Endodermal cell (in vitro differentiated cells): ENCODE measurements at regions not wholly inside any gene's neighbourhood (a gene's known extent, or its start where the extent isn't known, plus 50 kb on each side); places are given as distances from the start of the nearest gene placed in this dataset.
"Not testable (repeated sequence)": the region's sequence is repeated elsewhere in the genome, so short reads cannot be mapped to it uniquely, and the experiment has no call there.

Experiments
- DNase-seq: peaks from one replicate; pipeline ENCODE4 v3.0.0-alpha.2; 2017
- H3K27ac ChIP-seq: 2 replicates; pipeline ENCODE4 v1.5.1; 2013; ENCODE audit warnings: mild to moderate bottlenecking, low read depth, low read length, moderate library complexity
- H3K27me3 ChIP-seq: 2 replicates; pipeline ENCODE4 v1.6.1; 2013; ENCODE audit warnings: mild to moderate bottlenecking, low read length, moderate library complexity; ENCODE audit not compliant: insufficient read depth, control insufficient read depth, poor library complexity, severe bottlenecking
- H3K36me3 ChIP-seq: 2 replicates; pipeline ENCODE4 v1.7.0; 2013; ENCODE audit warnings: mild to moderate bottlenecking, low read length, moderate library complexity; ENCODE audit not compliant: control insufficient read depth, insufficient read depth
- H3K4me1 ChIP-seq: one replicate; pipeline ENCODE4 v1.7.0; 2013; ENCODE audit warnings: low read length; ENCODE audit not compliant: control insufficient read depth, insufficient read depth
- H3K4me3 ChIP-seq: 2 replicates; pipeline ENCODE4 v1.5.1; 2013; ENCODE audit warnings: mild to moderate bottlenecking, low read length, moderate library complexity
- H3K9ac ChIP-seq: 2 replicates; pipeline ENCODE4 v1.6.1; 2013; ENCODE audit warnings: mild to moderate bottlenecking, low read length, moderate library complexity; ENCODE audit not compliant: poor library complexity, severe bottlenecking; ENCODE audit errors: extremely low read depth
- H3K9me3 ChIP-seq: 2 replicates; pipeline ENCODE4 v1.6.1; 2013; ENCODE audit warnings: mild to moderate bottlenecking, low read length, moderate library complexity; ENCODE audit not compliant: control insufficient read depth
- H3K27ac Mint-ChIP-seq: 2 replicates; pipeline ENCODE4 v1.8.0; 2020; ENCODE audit warnings: mixed read lengths
- H3K27me3 Mint-ChIP-seq: 2 replicates; pipeline ENCODE4 v1.8.0; 2021; ENCODE audit warnings: mild to moderate bottlenecking, mixed read lengths; ENCODE audit not compliant: insufficient read depth
- H3K36me3 Mint-ChIP-seq: 2 replicates; pipeline ENCODE4 v1.8.0; 2020; ENCODE audit warnings: low read depth, mixed read lengths
- H3K4me1 Mint-ChIP-seq: 2 replicates; pipeline ENCODE4 v1.8.0; 2020; ENCODE audit warnings: mixed read lengths
- H3K4me3 Mint-ChIP-seq: 2 replicates; pipeline ENCODE4 v1.8.0; 2020; ENCODE audit warnings: mild to moderate bottlenecking, moderate library complexity, mixed read lengths
- H3K9me3 Mint-ChIP-seq: 2 replicates; pipeline ENCODE4 v1.8.0; 2020; ENCODE audit warnings: mild to moderate bottlenecking, mixed read lengths
- CTCF ChIP-seq: fragments of 200-600 bp; sonication (generic); conservative IDR thresholded peaks from 2 replicates; pipeline ENCODE4 v1.5.0; 2021; ENCODE audit warnings: antibody characterized with exemption, mild to moderate bottlenecking
- WGBS, 2 experiments: methylation state at CpG; one replicate each; pipeline versions ENCODE4 v1.1.5 to v1.1.7; 2013; ENCODE audit warnings: missing lambda C conversion rate in 2 of 2, mixed read lengths in 1 of 2; ENCODE audit not compliant: insufficient coverage in 1 of 2, insufficient read length in 1 of 2; 5-methylcytosine and 5-hydroxymethylcytosine counted together

- no peak overlapping the region for H3K4me3 Mint-ChIP-seq
- no peaks in the 10 kb centered on the region for H3K4me1 Mint-ChIP-seq
- Histone ChIP-seq H3K27ac (no peak overlapping the region), H3K9me3 (no peaks in the 10 kb centered on the region), H3K27me3 (no peaks in the 10 kb centered on the region), H3K9ac (no peak overlapping the region), H3K4me3 (no peak overlapping the region), H3K36me3 (no peaks in the 10 kb centered on the region), H3K4me1 (no peaks in the 10 kb centered on the region)
- WGBS, 2 experiments, result 89 to 96% methylated on average over 5 to 11 of the region's 11 CpGs
- H3K36me3 Mint-ChIP-seq, result no peaks in the 10 kb centered on the region
- no peaks in the 10 kb centered on the region for H3K27me3 Mint-ChIP-seq
- no peak for TF ChIP-seq CTCF
- peak; percentile 7 for DNase-seq
- no peak overlapping the region for H3K27ac Mint-ChIP-seq
- H3K9me3 Mint-ChIP-seq, result no peaks in the 10 kb centered on the region
Measured at GRCh38 chr10:71086439-71087080, 125.8 kb upstream of the UNC5B start.

GRCh38 chr10:71087622-71088021 is 124.7 kb upstream of the UNC5B start:
- TF ChIP-seq CTCF, result no peak
- H3K4me1 ChIP-seq, result no peaks in the 10 kb centered on the region
- no peak overlapping the region for H3K9ac ChIP-seq
- no peak overlapping the region for H3K4me3 Mint-ChIP-seq
- H3K27me3 ChIP-seq, result no peaks in the 10 kb centered on the region
- H3K27me3 Mint-ChIP-seq, result no peaks in the 10 kb centered on the region
- no peak overlapping the region for H3K27ac ChIP-seq
- no peak overlapping the region for H3K4me3 ChIP-seq
- no peaks in the 10 kb centered on the region for H3K36me3 Mint-ChIP-seq
- no peaks in the 10 kb centered on the region for H3K9me3 Mint-ChIP-seq
- H3K27ac Mint-ChIP-seq, result no peak overlapping the region
- WGBS, 2 experiments, result 86 to 100% methylated on average over 4 of the region's 4 CpGs
- no peaks in the 10 kb centered on the region for H3K9me3 ChIP-seq
- no peak for DNase-seq
- H3K36me3 ChIP-seq, result no peaks in the 10 kb centered on the region
- H3K4me1 Mint-ChIP-seq, result no peaks in the 10 kb centered on the region

- no peaks in the 10 kb centered on the region for H3K36me3 Mint-ChIP-seq
- Histone ChIP-seq H3K4me3 (no peak overlapping the region), H3K27me3 (no peaks in the 10 kb centered on the region), H3K36me3 (no peaks in the 10 kb centered on the region), H3K4me1 (no peaks in the 10 kb centered on the region), H3K9ac (no peak overlapping the region), H3K27ac (no peak overlapping the region), H3K9me3 (no peaks in the 10 kb centered on the region)
- TF ChIP-seq CTCF, result no peak
- H3K4me3 Mint-ChIP-seq, result no peak overlapping the region
- WGBS, 2 experiments, result 95 to 96% methylated on average over 2 to 9 of the region's 9 CpGs
- H3K27me3 Mint-ChIP-seq, result no peaks in the 10 kb centered on the region
- DNase-seq, result no peak
- H3K9me3 Mint-ChIP-seq, result no peaks in the 10 kb centered on the region
- no peak overlapping the region for H3K27ac Mint-ChIP-seq
- no peaks in the 10 kb centered on the region for H3K4me1 Mint-ChIP-seq
Measured at GRCh38 chr10:71088054-71088453, 124.3 kb upstream of the UNC5B start.

GRCh38 chr10:71088578-71088977 is 123.8 kb upstream of the UNC5B start:
- H3K36me3 ChIP-seq, H3K27ac Mint-ChIP-seq, H3K27me3 Mint-ChIP-seq, H3K4me3 Mint-ChIP-seq, DNase-seq, H3K9ac ChIP-seq, H3K27ac ChIP-seq, H3K9me3 Mint-ChIP-seq, H3K4me1 Mint-ChIP-seq, H3K4me1 ChIP-seq, H3K36me3 Mint-ChIP-seq, H3K4me3 ChIP-seq, H3K9me3 ChIP-seq, H3K27me3 ChIP-seq: not testable (repeated sequence)
- WGBS, 2 experiments, result 85 to 89% methylated on average over 6 to 7 of the region's 7 CpGs
